Dendritic cell treated with granulocyte-macrophage colony-stimulating factor and Interleukin-4, amounts not matched to agents 40 ng/mL and 50 ng/mL, for 4 days (primary cell): ENCODE measurements at regions not wholly inside any gene's neighbourhood (a gene's known extent, or its start where the extent isn't known, plus 50 kb on each side); places are given as distances from the start of the nearest gene placed in this dataset.

Source experiments
- H3K27ac Mint-ChIP-seq: one replicate; pipeline ENCODE4 v1.8.0; 2022; ENCODE audit warnings: mild to moderate bottlenecking, mixed read lengths
- H3K27me3 Mint-ChIP-seq: one replicate; pipeline ENCODE4 v1.8.0; 2022; ENCODE audit warnings: mild to moderate bottlenecking, mixed read lengths
- H3K36me3 Mint-ChIP-seq: one replicate; pipeline ENCODE4 v1.8.0; 2022; ENCODE audit warnings: low read depth, mixed read lengths
- H3K4me1 Mint-ChIP-seq: one replicate; pipeline ENCODE4 v1.8.0; 2022; ENCODE audit warnings: low read depth, mixed read lengths
- H3K4me3 Mint-ChIP-seq: one replicate; pipeline ENCODE4 v1.8.0; 2022; ENCODE audit warnings: mild to moderate bottlenecking, moderate library complexity, mixed read lengths
- H3K9me3 Mint-ChIP-seq: one replicate; pipeline ENCODE4 v1.8.0; 2022; ENCODE audit warnings: mixed read lengths
- intact Hi-C: fragments of 100-400 bp; cut with micrococcal nuclease; formaldehyde crosslinking; loops from one replicate; pipeline ENCODE4 v1.15.0; 2022

DNA sequence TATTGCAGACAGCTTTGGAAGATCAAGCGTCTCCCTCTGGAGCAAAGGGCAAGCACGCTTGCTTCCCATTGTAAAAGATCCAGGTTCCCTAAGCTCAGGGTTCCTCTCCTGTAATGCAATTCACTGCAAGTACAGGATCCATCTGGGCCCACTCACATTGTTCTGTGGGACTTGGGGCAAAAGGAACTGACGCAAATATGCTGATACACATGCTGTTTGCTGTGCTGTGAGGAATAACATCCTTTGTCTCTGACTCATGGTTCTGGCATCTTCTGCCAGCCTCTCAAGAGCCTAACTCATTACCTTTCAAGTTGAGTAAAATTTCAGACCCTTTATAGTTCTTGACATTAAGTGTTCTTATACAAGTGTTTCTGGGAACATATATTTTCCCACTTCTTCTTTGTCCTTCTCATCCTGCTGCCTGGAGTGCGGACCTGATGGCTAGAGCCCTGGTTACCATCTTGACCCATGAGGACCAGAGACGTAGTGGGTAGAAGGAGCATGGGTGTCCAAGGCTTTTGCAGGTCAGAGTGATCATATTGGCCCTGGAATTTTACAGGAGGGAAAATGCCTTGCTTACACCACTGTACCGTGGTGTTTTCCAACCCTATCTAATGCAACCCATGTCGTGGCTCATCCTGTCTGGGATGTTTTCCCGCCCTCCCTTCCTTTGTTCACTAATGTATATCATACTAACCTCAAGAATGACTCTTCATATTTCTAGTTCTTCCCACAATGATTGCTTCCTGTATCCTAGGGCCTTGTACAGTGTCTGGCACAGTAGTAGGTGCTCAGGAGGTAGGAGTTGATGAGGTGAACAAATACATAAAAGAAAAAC, 145.7 kb upstream of the GLI2 start:
- Mint-ChIP-seq H3K36me3 (no peaks in the 10 kb centered on the region), H3K4me1 (no peaks in the 10 kb centered on the region), H3K27me3 (peaks cover 52% of the 10 kb centered on the region), H3K27ac (no peak overlapping the region), H3K9me3 (no peaks in the 10 kb centered on the region), H3K4me3 (no peak overlapping the region)
- intact Hi-C loops: no loop called here

DNA sequence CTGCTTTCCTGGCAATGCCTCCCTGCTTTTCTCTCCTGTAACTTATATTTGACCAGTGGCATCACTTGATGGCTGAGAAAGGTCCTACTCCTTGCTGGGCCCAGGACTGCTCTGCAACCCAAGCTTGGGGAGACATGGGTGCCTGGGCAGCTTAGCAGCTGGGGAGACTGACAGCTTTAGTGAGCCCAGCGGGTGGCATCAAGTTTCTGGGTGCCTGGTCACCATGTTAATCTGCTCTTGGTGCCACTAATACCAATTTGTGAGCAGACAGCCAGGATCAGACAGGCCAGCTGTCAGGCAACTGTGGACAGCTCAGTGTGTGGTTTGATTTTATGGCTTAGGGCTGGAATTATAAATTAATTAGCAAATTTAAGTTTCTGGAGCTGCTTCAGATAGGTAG, 144.8 kb upstream of the GLI2 start:
- Mint-ChIP-seq H3K4me3 (no peak overlapping the region), H3K27ac (no peak overlapping the region), H3K4me1 (no peaks in the 10 kb centered on the region), H3K36me3 (no peaks in the 10 kb centered on the region), H3K9me3 (no peaks in the 10 kb centered on the region), H3K27me3 (peaks cover 44% of the 10 kb centered on the region)
- intact Hi-C loops: no loop called here

GRCh38 chr2:120591572-120591971, 144.1 kb upstream of the GLI2 start:
- Mint-ChIP-seq H3K4me3 (no peak overlapping the region), H3K27ac (no peak overlapping the region), H3K4me1 (no peaks in the 10 kb centered on the region), H3K36me3 (no peaks in the 10 kb centered on the region), H3K27me3 (peaks cover 37% of the 10 kb centered on the region), H3K9me3 (no peaks in the 10 kb centered on the region)
- intact Hi-C loops: no loop called here

DNA sequence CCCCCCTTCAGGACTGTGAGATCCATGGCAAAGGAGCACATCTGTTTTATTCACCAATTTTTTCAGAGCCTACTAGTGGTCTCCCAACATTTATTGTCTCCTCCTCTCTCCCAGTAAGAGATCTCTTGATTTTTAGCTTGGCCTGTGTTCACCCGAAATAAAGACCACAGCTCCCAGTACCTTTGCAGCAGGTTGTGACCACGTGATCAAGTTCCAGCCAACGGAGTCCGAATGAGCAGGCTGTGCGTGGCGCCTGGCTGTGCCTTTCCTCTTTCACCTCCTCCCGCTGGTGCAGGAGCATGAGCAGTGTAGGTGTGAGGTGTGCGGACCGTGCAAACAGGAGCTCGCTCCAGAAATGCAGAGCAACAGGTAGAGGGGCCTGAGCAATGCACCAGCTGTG, 143.6 kb upstream of the GLI2 start:
- Mint-ChIP-seq H3K4me1 (no peaks in the 10 kb centered on the region), H3K27ac (no peak overlapping the region), H3K27me3 (peaks cover 32% of the 10 kb centered on the region), H3K4me3 (no peak overlapping the region), H3K9me3 (no peaks in the 10 kb centered on the region), H3K36me3 (no peaks in the 10 kb centered on the region)
- intact Hi-C loops: no loop called here

- H3K27ac Mint-ChIP-seq: no peak overlapping the region
- no peaks in the 10 kb centered on the region for H3K36me3 Mint-ChIP-seq
- intact Hi-C loops: no loop called here
- H3K4me1 Mint-ChIP-seq: peaks cover 6% of the 10 kb centered on the region
- H3K27me3 Mint-ChIP-seq: peaks cover 17% of the 10 kb centered on the region
- no peaks in the 10 kb centered on the region for H3K9me3 Mint-ChIP-seq
- no peak overlapping the region for H3K4me3 Mint-ChIP-seq
Observed at GRCh38 chr2:120593921-120594686, 141.6 kb upstream of the GLI2 start.

DNA sequence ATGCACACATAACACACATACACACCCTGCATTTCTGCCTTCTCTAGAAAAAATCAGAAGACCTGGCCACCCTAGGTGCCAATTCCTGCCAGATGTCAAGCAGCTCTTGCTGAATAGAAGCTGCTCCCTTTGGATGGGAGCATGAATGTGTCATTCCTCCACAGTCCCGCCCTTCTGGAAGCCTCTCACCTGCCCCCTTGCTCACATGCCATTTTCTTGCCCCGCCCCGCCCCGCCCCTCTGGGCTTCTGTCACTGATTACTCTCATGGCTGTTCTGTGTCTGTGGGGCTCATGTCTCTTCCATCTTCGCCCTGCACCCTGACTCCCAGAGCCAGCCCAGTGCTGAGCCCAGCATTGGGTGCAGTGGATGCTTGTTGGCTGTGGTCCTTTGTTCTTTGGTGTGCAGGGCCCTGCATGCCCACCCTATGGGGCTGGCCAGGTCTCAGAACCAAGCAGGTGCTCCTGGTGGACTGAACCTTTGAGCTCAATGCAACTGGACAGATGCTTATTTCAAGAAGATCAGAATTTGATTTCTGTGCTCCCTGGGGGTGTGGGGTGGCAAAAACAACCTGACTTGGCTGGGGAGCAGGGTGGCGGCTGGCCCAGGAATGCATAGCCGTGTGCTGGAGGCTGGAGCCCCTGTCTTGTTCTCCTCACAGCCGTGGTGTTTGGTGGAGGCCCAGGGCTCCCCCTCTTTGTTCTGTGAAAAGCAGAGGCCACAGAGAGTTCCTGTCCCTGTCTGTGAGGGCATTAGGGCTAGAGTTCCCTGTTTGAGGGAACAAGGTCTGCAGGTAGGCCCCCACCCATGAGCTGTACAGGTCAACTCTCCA, 140.6 kb upstream of the GLI2 start:
- Mint-ChIP-seq H3K4me1 (peaks cover 7% of the 10 kb centered on the region), H3K27ac (no peak overlapping the region), H3K27me3 (peaks cover 12% of the 10 kb centered on the region), H3K9me3 (no peaks in the 10 kb centered on the region), H3K36me3 (no peaks in the 10 kb centered on the region), H3K4me3 (no peak overlapping the region)
- intact Hi-C loops: no loop called here

- Mint-ChIP-seq H3K9me3 (no peaks in the 10 kb centered on the region), H3K36me3 (no peaks in the 10 kb centered on the region), H3K27me3 (peaks cover 5% of the 10 kb centered on the region), H3K4me1 (peaks cover 7% of the 10 kb centered on the region), H3K27ac (no peak overlapping the region), H3K4me3 (no peak overlapping the region)
- intact Hi-C loops: no loop called here
Observed at GRCh38 chr2:120595739-120596138, 139.9 kb upstream of the GLI2 start.

DNA sequence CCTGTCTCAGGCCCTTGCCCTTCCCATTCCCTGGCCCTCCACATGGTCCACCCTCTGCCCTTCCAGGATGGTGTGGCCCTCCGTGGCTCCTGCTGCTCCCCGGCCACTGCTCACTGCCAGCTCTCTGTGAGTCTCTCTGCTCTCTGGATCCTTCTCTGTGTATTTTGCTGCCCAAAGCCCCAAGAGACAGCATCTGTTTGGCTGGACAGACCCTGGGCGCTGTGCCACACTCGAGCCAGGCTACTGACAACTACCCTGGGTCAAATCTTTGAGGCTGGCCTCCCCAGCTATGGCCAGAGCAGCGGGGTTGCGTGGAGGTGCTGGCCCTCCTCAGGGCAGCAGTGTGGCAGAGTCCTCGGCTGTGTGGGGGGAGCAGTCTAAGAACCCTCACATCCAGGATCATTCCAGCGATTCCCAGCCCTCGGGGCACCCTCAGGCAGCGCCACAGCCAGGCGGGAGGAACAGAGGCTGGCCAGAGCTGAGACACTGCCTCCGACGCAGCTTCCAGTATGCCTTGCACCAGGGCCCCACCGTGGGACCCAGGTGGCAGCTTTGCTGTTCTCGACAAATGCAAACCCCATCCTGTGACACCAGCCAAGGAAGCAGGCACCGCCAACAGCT, 139.4 kb upstream of the GLI2 start:
- Mint-ChIP-seq H3K4me3 (no peak overlapping the region), H3K27me3 (peaks cover 3% of the 10 kb centered on the region), H3K36me3 (no peaks in the 10 kb centered on the region), H3K4me1 (peaks cover 7% of the 10 kb centered on the region), H3K27ac (no peak overlapping the region), H3K9me3 (no peaks in the 10 kb centered on the region)
- intact Hi-C loops: no loop called here

- intact Hi-C loops: no loop called here
- Mint-ChIP-seq H3K9me3 (no peaks in the 10 kb centered on the region), H3K27me3 (peaks cover 2% of the 10 kb centered on the region), H3K4me3 (no peak overlapping the region), H3K36me3 (no peaks in the 10 kb centered on the region), H3K4me1 (peaks cover 7% of the 10 kb centered on the region), H3K27ac (no peak overlapping the region)
Observed at GRCh38 chr2:120596990-120597594, 138.6 kb upstream of the GLI2 start.

- intact Hi-C loops: no loop called here
- Mint-ChIP-seq H3K9me3 (no peaks in the 10 kb centered on the region), H3K36me3 (no peaks in the 10 kb centered on the region), H3K27ac (no peak overlapping the region), H3K27me3 (peaks cover 2% of the 10 kb centered on the region), H3K4me3 (no peak overlapping the region), H3K4me1 (peaks cover 7% of the 10 kb centered on the region)
Observed at GRCh38 chr2:120597595-120598193, 138.0 kb upstream of the GLI2 start.

DNA sequence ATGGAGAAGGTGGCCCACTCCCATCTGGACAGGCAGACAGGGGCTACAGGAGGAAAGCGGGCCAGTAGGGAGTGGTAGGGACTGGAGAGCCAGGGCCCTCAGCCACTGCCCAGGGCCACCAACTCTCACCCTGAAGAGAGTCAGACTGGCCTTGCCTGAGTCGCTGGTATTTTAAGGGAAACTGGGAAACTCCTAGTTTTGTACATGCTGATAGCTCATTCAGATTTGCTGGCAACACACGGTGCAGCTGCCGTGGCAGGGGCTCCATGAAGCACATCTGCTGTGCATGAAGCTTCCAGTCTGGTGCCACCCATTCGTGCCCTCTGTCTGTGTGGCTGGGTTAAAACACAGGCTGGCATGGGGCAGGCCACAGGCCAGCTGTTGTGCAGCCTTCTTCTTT, 137.3 kb upstream of the GLI2 start:
- Mint-ChIP-seq H3K27me3 (peaks cover 2% of the 10 kb centered on the region), H3K4me3 (no peak overlapping the region), H3K27ac (no peak overlapping the region), H3K36me3 (no peaks in the 10 kb centered on the region), H3K4me1 (peaks cover 7% of the 10 kb centered on the region), H3K9me3 (no peaks in the 10 kb centered on the region)
- intact Hi-C loops: no loop called here

DNA sequence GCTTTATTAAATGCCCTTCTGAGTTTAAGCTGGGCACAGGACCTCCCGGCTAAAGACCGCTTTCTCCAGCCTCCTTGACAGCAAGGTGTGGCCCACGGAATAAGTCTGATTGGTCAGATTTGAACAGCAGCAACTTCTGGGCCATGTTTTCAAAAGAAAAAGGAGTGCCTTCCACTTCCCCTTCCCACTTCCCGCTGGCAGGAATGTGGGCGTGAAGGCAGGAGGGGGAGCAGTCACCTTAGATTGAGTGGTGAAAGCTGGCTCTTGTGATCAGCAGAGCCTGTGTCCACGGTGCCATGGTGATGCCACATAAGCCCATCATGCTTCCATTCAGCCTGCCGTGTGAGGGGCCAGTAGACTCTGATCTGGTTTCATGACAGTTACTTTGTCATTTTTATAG, 136.6 kb upstream of the GLI2 start:
- H3K27ac Mint-ChIP-seq: no peak overlapping the region
- no peaks in the 10 kb centered on the region for H3K36me3 Mint-ChIP-seq
- no peaks in the 10 kb centered on the region for H3K9me3 Mint-ChIP-seq
- intact Hi-C loops: no loop called here
- no peak overlapping the region for H3K4me3 Mint-ChIP-seq
- peaks cover 7% of the 10 kb centered on the region for H3K4me1 Mint-ChIP-seq
- H3K27me3 Mint-ChIP-seq: peaks cover 2% of the 10 kb centered on the region

DNA sequence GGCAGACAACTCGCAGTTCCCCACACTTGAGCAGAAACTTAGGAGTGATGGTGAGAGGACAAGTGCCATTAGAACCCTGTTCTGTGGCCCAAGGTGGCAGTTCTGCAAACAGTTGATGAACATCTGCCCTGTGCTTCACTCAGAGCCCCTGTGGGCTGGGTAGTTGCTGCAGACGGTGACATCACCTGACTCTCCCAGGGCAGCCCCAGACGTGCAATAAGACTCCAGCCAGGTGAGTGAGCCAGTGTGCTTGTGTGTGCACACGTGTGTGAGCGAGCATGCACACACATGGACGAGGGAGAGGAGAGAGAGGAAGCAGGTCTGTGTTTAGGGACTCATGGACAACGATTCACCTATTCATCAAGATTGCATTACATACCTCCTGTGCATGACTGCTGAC, 136.0 kb upstream of the GLI2 start:
- Mint-ChIP-seq H3K27me3 (peaks cover 2% of the 10 kb centered on the region), H3K36me3 (no peaks in the 10 kb centered on the region), H3K4me1 (peaks cover 7% of the 10 kb centered on the region), H3K27ac (no peak overlapping the region), H3K4me3 (no peak overlapping the region), H3K9me3 (no peaks in the 10 kb centered on the region)
- intact Hi-C loops: no loop called here
